Pancreas (tissue), 10 donors: ENCODE measurements at regions not wholly inside any gene's neighbourhood (a gene's known extent, or its start where the extent isn't known, plus 50 kb on each side); places are given as distances from the start of the nearest gene placed in this dataset.
A peak's percentile ranks its signal among the peaks of the same experiment; 100 is the strongest.

Experiments used
- ATAC-seq, 4 donors: fragments of 200-7000 bp; cut with Tn5 transposase; one replicate each; pipeline versions ENCODE4 v1.8.0 to v1.9.1; 2020; ENCODE audit warnings: mild to moderate bottlenecking in 4 of 4, moderate library complexity in 4 of 4
- DNase-seq, 6 donors: peaks; one replicate each; pipeline ENCODE4 v3.0.0-alpha.2; 2020
- FAIRE-seq: peaks from 2 replicates; lab custom pipeline; 2012; peaks lifted over from hg19 to GRCh38; lab: Jason Lieb, UNC
- H3K27ac ChIP-seq, 4 donors: fragments of 200-600 bp; sonication (generic); 1 replicate in 3 of 4; 2 replicates in 1 of 4; pipeline versions ENCODE4 v1.5.0 to v1.8.0; 2020
- H3K27me3 ChIP-seq, 4 donors: fragments of 200-600 bp; one replicate each; pipeline ENCODE4 v1.8.0; 2021
- H3K36me3 ChIP-seq, 3 donors: fragments of 200-600 bp; sonication (generic) in 1 of 3; one replicate each; pipeline versions ENCODE4 v1.5.0 to v1.8.0; 2020 to 2021
- H3K4me1 ChIP-seq, 3 donors: fragments of 200-600 bp; one replicate each; pipeline ENCODE4 v1.8.0; 2021
- H3K4me3 ChIP-seq, 4 donors: fragments of 200-600 bp; sonication (generic) in 2 of 4; one replicate each; pipeline versions ENCODE4 v1.5.0 to v1.8.0; 2020 to 2021
- H3K9me3 ChIP-seq, 4 donors: fragments of 200-600 bp; one replicate each; pipeline ENCODE4 v1.8.0; 2021
- CTCF ChIP-seq, 4 donors: fragments of 200-600 bp; sonication (generic) in 3 of 4; IDR thresholded peaks; one replicate each; pipeline versions ENCODE4 v1.5.0 to v1.8.0; 2021; ENCODE audit warnings: antibody characterized with exemption in 4 of 4
- WGBS, 2 donors: extraction: QIAGEN DNeasy Blood & Tissue Kit; methylation state at CpG; one replicate each; pipeline ENCODE4 v1.1.7; 2013; 5-methylcytosine and 5-hydroxymethylcytosine counted together
- intact Hi-C, 3 donors: fragments of 100-400 bp; cut with DNase I; formaldehyde crosslinking; loops; one replicate each; pipeline versions ENCODE4 v1.11.1 to v1.14.2; 2022
- donor health status: healthy with polysubstance abuse.
- donor health status: DM: no; HTN: no; CAD: no; lungs with moderate emphysema.
- donor health status: DM: no; HTN: no; CAD: no.
- donor health status: control.
- donor health status: control.
- donor health status: Bipolar disorder and iron deficiency.
- donor health status: DM: yes; HTN: yes; CAD: no.
- donor health status: DM: no; HTN: no; CAD: no.
- donor health status: DM: no; HTN: no; CAD: no.
- donor health status: DM: yes; HTN: yes; CAD: no.

GRCh38 chr10:42975558-42976340, 101.1 kb upstream of the RET start:
- H3K4me3 ChIP-seq = no peak overlapping the region
- H3K4me1 ChIP-seq = no peaks in the 10 kb centered on the region
- H3K9me3 ChIP-seq = no peaks in the 10 kb centered on the region
- no peak overlapping the region for H3K27ac ChIP-seq
- TF ChIP-seq CTCF (IDR thresholded peaks at IDR 0.05) = no peak
- ATAC-seq (no peak), DNase-seq (peak in 5 of 6 donors; percentile 0 to 64 (median 7)), FAIRE-seq (no peak)
- intact Hi-C loops = no loop called here
- WGBS, 2 donors = 70 to 82% methylated on average over 21 of the region's 21 CpGs
- H3K27me3 ChIP-seq = no peaks in the 10 kb centered on the region
- no peaks in the 10 kb centered on the region for H3K36me3 ChIP-seq

DNA sequence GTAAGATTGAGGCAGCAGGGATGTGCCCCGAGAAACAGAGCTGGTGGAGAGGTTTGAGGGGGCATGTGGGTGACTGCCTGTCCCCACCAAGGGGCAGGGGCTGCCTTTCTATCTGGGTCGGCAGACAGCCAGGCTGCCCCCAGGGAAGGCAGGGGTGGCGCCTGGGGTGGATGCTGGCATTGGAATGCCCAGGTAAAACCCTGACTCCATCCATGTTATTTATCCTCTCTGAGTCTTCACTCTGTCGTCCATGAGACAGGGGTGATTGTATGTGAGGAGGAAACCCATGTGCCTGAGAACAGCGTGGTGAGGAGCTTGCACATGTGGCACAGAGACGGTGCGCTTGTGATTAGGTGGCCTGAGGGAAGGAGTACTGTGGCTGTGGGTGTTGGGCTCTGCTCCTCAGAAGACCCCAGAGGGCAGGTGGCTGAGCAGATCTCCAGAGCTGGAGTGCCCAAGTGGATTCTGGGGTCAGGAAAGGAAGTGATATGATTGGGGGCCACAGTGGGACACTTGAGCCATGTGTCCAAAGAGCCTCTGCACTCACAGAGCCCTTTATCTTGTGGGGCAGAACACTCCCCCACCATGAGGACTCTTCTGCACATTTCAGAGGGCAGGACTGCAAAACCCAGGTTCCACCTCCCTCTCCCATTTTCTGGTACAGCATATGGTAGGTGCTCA, 100.4 kb upstream of the RET start:
- DNase-seq (peak in 3 of 6 donors; percentile 4 to 23 (median 5)), ATAC-seq (no peak), FAIRE-seq (no peak)
- Histone ChIP-seq H3K4me3 (no peak overlapping the region), H3K9me3 (no peaks in the 10 kb centered on the region), H3K27ac (no peak overlapping the region), H3K27me3 (no peaks in the 10 kb centered on the region), H3K4me1 (no peaks in the 10 kb centered on the region), H3K36me3 (no peaks in the 10 kb centered on the region)
- WGBS, 2 donors = 59 to 67% methylated on average over 7 of the region's 7 CpGs
- intact Hi-C loops = no loop called here
- no peak for TF ChIP-seq CTCF (IDR thresholded peaks at IDR 0.05)

GRCh38 chr10:42977032-42977416, 99.8 kb upstream of the RET start:
- intact Hi-C loops = no loop called here
- Histone ChIP-seq H3K27ac (no peak overlapping the region), H3K36me3 (no peaks in the 10 kb centered on the region), H3K9me3 (no peaks in the 10 kb centered on the region), H3K4me1 (no peaks in the 10 kb centered on the region), H3K4me3 (no peak overlapping the region), H3K27me3 (no peaks in the 10 kb centered on the region)
- WGBS, 2 donors = 75 to 80% methylated on average over 5 of the region's 5 CpGs
- TF ChIP-seq CTCF (IDR thresholded peaks at IDR 0.05) = no peak
- DNase-seq = peak in 2 of 6 donors; percentile 0 to 1
- no peak for FAIRE-seq
- ATAC-seq = no peak

DNA sequence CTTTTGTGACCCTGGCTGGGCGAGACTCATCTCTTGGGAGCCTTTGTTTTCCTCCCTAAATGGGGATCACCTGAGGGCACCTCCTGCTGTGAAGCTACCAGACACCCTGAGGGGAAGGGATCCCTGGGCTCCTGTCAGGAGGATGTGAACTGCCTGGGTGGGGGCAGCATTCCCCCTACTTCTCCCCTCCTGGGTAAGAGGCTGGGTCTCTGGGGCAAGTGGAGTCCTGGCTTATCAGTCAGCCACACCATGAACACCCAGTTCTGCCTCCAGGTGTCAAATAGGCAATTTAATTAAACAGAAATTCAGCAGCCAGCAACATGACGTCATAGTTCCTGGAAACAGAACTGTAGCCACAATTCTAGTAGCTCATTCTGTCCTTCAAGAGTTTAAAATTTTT, 97.7 kb upstream of the RET start:
- no peak for TF ChIP-seq CTCF (IDR thresholded peaks at IDR 0.05)
- ATAC-seq = peak; percentile 40 to 71 (median 49)
- WGBS, 2 donors = 44 to 56% methylated on average over 2 of the region's 2 CpGs
- Histone ChIP-seq H3K27ac (no peak overlapping the region), H3K36me3 (no peaks in the 10 kb centered on the region), H3K4me3 (no peak overlapping the region), H3K9me3 (no peaks in the 10 kb centered on the region), H3K4me1 (no peaks in the 10 kb centered on the region), H3K27me3 (no peaks in the 10 kb centered on the region)
- intact Hi-C loops = no loop called here
- DNase-seq = peak in 3 of 6 donors; percentile 1 to 11 (median 8)
- FAIRE-seq = no peak
